ENCODE measurements at regions not wholly inside any gene's neighbourhood (a gene's known extent, or its start where the extent isn't known, plus 50 kb on each side); places are given as distances from the start of the nearest gene placed in this dataset.
"Not testable (repeated sequence)": the region's sequence is repeated elsewhere in the genome, so short reads cannot be mapped to it uniquely, and the experiment has no call there.

DNA sequence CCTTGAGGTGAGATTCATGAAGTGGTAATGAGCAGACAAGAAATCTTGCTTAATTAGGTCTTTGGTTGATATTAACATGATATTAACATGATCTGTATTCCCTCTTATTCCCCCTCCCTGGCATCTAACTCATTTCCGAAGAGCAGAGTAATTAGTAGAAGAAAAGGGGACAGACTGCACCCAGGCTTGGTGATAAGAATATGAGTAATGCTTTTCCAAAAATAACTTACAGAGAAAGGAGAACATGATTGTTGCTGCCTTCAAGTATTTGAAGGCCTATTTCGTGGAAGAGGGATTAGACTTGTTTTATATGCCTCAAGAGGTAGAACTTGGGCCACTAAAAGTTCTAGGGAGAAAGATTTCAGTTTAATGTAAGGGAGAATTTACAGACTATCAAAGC is 130.6 kb upstream of the ATP5MC3 start:
- no peak for DNase-seq

DNA sequence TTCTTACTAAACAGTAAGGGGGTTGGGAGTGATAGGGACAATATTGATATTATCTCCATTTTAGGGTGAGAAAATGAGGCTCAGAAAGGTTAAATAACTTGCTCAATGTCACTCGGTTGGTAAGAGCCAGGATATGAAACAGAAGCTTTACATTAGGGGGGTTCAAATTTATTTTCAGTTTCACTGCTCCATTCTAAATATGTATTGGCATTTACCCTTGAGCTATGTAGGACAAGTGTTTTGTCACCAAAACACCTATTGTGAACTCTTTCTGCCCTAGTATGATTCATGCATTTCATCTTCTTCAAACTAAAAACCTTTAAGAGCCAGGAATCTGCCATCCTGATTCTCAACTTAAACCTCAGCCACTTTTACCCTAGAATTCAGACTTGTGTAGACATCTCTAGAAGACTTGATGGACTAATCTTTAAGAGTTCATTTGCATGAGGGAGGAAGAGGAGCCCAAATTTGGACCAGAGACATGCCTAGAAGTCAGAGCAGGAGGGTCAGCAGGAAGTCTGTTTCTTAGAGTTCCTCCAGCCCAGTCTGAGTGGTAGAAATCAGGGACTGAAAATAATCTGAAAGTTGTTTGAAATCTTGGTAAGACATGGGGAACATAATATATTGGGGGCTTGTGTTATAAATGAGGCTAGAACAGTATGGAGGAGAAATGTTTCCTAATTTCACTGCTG is 129.4 kb upstream of the ATP5MC3 start:
- DNase-seq: no peak

DNA sequence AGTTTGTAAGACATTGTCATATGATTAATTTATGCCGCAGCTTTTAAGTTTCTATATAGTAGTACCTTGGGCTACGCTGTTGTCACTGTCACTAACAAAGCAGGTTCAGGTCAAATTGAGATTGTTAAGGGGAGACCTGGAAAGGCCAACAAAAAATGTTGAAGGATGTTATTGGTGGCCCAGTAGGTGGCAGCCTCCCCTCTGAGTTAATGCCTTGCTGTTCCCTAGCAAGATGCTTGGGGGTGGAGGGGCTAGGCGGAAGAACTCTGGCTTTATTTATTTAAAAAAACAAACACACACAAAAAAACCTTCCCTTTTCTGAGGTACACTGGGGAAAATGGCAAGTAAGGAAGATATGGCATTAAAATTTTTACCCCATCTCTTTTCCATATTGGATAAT is 128.3 kb upstream of the ATP5MC3 start:
- no peak for DNase-seq

DNA sequence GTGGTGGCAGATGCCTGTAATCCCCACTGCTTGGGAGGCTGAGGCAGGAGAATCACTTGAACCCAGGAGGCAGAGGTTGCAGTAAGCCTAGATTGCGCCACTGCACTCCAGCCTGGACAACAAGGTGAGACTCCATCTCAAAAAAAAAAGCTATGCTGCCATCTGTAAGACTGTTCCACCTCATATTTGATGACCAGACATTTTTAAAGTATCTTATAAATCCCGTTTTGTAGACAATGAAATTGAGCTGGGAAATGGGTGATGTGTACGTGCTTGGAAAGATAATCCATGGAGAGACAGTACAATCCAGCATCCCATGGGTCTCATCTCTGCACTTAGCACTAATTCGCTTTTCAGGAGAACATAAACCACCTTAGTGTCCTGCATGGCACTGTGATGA is 126.5 kb upstream of the ATP5MC3 start:
- no peak for DNase-seq

DNA sequence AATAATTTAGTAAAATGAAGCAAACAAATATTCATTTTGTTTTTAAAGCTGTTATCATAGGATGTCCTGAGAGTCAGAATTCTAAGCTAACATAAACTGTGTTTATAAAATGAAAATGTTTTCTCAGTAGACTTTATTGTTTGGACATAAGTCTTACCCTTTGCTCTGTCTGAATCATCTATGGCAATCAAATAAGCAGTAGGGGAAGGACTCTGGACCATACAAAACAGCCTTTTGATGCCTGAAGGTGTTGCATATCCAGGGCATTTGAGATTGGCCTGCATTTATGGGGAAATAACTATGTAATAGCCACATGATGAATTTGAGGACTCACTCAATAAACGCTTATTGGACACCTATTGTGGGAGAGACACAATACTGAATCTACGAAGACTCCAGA is 123.0 kb upstream of the ATP5MC3 start:
- DNase-seq: no peak

DNA sequence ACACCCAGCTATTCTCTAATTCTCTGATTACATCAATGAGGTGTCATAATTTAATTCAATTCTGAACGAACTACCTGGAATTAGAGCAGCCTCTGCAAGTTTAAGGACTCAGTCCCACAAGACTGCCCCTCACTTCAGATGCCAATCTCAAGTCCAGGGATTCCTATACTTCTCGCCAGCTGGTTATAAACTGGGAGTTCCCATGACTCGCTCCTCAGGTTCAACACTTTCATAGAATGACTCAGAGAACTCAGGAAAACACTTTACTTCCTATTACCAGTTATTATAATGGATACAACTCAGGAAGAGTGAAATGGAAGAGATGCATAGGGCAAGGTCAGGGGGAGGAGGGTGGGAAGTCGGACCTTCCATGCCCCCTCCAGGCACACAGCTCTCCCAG is 112.3 kb upstream of the ATP5MC3 start:
- no peak for DNase-seq

DNA sequence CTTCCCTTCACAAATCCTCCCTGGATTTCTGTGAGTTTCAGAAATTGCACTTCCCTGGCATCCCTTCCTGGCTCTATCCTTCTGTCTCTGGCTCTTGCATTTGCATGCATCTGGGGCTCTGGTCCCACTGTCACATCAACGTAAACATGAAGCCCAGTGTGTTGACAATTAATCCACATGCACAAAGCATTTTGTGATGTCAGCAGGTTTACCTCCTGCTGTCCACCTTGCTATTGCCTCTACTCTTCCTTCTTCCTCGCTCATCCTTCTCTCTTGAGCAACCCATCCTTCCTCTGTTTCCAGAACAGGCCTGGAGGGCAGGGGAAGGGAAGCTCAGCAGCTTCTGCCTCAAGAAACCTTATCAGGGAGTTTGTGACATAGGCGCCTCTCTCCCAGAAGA is 111.7 kb upstream of the ATP5MC3 start:
- DNase-seq: no peak

DNA sequence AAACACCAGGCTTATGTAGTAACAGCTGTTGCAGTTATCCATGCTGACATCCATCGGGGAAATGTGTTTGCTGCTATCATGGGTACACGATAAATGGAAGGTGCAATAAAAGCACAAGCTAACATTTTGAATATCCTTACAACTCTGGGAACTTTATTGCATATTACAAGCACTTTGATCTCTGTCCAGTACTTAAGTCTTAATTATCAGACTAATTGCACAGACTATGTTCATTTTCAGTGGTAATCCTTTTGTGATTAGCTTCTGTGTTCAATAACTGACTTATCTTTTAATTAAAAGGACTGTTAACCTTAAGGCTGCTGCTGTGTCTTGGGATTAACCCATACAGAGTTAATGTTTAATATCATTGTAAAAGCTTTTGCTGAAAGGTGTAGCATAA is 101.4 kb upstream of the ATP5MC3 start:
- no peak for DNase-seq

DNA sequence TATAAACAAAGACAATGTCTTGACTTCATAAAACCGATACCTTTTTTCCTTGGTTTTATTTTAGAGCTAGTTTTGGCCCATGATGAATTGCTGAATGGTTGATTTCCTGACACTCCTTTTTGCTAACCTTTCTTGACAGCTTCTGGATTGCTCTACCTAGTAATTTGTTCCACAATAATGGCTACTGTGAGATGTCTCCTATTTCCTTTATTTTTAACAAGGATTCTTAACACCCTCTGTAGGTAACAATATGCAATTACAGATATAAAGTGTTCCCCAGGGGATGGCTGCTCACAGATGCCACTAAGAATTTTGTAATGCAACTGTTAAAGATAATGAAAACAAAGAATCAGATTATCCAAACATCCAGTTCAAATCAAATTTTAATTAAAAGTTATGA is 100.8 kb upstream of the ATP5MC3 start:
- peak; percentile 24 for DNase-seq

DNA sequence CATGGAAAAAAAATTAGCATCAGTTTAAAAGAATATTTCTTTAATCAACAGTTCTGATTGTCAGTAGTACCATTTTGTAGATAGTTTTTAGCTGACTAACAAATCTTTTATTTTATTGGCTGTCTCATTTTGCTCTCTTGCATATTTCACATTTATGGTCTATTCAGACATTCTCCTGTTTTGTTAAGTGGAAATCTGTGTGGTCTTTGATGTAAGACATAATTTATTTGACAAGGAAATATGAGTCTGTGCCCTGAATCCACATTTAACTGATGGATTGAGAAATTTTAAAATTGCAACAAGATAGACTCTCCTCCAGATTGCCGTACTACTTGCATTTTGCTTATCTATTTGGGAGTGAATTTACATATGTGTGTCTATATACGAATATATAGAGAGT is 96.3 kb upstream of the ATP5MC3 start:
- DNase-seq: no peak

DNA sequence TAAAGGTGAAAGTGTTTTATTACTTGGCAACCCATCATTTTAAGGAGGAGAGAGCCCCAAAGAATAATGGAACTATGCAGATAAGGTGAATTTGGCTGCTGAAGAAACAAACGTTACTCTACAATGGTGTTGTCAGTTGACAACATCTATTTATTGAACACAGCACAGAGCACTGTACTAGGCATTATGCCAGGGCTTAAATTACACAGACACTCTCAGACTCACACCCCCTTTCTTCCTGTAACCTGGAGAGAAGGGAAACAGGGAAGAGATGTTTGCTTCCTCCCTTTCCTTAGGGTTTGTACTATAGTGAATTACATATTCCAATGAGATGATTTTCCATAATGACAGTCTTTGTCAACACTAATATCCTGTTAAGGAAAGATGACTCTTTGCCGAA is 94.0 kb upstream of the ATP5MC3 start:
- no peak for DNase-seq

DNA sequence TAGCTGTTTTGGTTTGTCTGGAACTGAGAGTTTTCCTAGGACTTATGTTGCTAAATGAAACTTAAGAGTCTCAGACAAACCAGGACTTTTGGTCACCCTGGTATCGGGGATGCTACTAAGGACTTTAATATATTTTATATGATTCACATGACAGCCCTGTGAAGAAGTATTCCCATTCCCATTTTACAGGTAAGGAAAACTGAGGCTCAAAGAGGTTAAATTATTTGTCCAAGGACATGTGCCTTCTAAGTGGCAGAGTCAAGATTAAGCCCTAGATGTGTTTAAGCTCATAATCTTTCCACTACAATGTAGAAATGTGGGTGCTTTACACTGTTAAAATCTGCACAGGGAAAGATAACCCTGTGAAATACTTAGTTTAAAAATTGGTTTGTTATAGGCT is 77.7 kb upstream of the ATP5MC3 start:
- DNase-seq: no peak

DNA sequence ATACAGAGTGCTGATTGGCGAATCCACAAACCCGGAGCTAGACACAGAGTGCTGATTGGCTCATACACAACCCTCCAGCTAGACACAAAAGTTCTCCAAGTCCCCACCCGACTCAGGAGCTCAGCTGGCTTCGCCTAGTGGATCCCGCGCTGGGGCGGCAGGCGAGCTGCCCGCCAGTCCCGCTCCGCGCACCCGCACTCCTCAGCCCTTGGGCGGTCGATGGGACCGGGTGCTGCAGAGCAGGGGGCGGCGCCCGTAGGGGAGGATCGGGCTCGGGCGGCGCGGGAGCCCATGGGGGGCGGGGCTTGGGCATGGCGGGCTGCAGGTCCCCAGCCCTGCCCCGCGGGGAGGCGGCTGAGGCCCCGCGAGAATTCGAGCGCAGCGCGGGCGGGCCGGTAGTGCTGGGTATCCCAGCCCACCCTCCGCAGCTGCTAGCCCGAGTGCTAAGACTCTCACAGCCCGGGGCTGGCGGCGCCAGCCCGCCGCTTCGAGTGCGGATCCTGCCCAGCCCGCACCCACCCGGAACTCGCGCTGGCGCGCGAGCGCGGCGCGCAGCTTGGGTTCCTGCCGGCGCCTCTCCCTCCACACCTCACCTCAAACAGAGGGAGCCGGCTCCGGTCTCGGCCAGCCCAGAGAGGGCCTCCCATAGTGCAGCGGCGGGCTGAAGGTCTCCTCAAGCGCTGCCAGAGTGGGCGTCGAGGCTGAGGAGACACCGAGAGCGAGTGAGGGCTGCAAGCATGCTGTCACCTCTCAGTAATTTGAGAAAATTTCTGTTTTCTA is 75.5 kb upstream of the ATP5MC3 start:
- no peak for DNase-seq

DNA sequence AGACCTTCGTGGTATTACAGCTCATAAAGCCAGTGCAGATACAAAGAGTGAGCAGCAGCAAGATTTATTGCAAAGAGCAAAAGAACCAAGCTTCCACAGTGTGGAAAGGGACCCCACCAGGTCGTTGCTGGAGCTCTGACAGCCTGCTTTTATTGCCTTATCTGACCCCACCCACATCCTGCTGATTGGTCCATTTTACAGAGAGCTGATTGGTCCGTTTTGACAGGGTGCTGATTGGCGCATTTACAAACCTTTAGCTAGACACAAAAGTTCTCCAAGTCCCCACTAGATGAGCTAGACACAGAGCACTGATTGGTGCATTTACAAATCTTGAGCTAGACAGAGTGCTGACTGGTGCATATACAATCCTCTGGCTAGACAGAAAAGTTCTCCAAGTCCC is 74.9 kb upstream of the ATP5MC3 start:
- not testable (repeated sequence) for DNase-seq

DNA sequence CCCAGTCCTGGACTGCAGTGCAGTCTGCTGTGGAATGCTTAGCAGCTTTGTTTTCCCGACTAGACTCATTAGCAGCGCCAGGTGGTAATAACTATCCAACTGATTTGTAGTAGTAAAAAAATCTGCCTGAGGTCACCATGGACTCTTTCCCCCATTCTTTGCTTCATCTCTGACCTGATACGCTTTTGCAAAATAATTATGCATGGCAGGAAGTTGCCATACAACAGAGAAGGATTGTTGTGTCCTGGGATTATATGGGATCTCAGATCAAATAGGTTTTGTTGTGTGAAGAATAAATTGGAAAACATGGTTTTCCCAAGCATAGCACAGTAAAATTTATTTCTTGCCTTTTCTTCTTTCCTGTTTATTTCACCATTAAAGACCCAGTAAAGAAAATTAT is 72.4 kb upstream of the ATP5MC3 start:
- no peak for DNase-seq

DNA sequence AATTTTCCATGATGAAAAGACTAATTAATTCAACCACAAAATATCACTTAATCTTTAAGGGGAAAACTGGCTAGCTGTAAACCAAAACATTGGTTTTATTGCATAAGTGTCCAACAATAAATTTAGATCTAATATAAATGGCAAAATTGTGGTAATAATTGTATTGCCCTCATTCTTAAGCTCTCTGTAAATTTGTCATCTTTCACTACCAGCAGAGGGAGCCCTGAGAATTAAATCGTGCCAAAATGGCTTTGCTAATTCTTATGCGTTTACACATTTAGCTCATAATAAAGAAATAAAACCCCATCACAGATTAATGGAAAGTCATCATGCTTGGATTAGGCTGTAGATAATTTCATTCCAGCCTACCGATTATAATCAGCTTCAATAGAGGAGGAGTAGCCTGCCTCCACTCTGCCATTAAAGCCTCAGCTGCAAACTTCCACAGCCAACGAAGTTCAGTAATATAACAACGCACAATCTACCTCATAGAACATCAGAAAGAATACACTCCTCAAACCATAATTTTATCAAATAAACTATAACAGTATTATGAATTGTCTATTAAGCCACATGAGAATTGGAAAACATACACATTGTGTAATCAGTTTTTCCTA is 70.0 kb upstream of the ATP5MC3 start:
- DNase-seq: no peak

DNA sequence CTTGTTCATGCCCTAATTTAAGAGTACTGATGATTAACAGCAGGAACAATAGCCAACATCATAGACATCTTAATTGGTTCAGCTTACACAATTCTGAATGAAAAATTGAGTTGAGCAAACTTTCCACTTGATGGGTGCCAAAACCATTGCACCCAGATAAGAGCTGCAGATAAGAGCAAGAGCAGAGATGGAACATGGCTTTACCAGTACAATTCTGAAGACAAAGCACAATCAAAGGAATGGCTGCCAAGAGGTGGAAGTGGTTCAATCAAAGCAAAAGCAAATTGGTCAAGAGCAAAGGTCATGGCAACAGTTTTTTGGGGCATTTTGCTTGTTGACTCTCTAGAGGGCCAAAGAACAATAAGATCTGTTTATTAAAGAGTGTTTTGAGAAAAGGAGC is 65.6 kb upstream of the ATP5MC3 start:
- DNase-seq: no peak

DNA sequence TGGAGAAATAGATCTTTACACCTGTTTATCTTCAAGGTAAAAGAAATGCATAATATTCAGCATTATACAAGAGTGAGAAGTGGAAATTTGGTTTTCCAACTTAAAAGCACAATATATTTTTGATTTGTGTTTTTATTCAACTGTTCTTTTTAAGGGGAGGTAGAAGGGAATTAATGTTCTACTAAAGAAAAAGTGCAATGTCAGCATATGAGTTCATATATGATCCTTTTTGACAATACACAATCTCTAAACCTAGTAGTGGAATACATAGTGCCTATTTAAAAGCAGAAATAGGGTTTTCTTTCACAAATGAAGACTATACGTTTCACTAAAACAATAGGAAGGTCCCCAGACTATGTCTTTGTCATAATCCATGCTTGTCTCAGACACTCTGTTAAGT is 63.2 kb upstream of the ATP5MC3 start:
- DNase-seq: no peak

DNA sequence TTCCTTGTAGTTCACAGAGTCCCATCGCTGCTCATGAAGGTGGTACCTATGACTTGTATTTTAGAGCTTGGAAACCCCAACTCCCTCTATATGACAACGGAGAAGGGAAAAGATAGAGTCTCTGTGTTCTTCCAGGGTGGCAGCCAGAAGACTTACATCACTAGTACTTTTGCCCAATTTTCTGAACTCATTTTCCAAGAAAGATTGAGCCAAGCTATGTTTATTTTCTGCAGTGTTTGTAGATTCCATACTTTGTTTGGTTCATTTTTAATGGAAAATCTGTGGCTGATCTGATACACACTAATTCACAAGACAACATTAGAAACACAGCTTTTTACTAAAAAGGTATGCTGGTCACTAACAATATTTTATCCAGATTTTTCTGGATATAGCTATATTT is 60.2 kb upstream of the ATP5MC3 start:
- DNase-seq: no peak

DNA sequence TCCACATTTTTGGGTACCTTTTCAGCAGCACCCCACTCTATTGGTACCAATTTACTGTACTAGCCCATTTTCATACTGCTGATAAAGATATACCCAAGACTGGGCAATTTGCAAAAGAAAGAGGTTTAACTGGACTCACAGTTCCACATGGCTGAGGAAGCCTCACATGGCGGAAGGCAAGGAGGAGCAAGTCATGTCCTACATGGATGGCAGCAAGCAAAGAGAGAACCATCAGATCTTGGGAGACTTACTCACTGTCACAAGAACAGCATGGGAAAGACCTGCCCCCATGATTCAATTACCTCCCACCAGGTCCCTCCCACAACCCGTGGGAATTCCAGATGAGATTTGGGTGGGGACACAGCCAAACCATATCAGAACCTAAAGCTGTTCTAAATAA is 58.5 kb upstream of the ATP5MC3 start:
- not testable (repeated sequence) for DNase-seq

DNA sequence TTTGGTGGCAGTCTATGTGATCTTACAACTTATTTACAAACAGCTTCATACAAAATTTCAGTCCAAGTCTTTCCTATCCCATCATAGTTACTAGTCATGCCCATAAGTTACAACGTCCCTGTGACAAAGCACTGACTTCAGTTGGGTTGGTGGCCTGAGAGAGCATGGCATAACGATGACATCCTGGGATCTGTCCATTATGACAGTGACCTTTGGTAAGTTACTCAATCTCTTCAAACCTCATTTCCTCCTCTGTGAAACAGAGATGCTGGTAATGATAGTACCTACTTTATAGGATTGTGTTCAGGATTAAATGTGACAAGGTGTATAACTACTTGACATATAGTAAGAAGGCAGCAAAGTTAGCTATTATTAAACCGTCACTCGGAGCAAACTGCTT is 55.4 kb upstream of the ATP5MC3 start:
- DNase-seq: no peak

DNA sequence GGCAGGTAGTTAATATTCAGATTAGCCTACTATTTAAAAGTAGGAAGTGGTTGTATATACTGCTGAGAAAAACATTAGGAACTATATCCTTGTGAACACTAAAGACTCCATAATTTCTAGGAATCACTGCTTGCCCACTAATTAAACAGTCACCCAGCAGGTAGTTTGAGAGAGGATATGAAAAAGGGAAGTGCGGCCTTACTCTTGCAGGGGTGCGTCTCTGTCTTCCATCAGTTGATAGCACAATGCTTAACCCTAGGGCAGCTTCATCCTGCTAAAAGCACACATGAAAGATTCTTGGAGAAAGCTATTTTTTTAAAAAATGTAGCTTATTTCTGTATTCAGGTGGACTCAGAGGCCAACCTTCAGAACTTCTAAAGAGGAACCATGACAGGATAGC is 53.1 kb upstream of the ATP5MC3 start:
- DNase-seq: no peak

DNA sequence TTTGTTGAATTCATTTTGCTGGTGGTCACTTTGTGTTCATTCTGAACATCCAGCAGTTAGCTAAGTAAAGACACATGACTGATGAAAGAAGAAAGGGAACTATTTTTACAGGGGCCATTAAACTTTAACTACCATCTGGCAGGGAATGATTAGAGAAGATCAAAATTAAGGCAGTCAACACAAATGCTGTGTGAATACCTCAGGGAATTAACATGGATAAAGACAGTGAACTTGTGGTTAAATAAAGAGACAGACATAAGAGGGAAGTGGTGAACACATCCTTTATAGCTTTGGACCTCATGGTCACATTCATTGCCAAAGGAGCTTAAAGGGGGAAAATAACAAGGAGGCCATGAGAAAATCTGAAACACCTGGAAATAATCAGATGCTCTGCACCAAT is 52.6 kb upstream of the ATP5MC3 start:
- DNase-seq: peak; percentile 5

DNA sequence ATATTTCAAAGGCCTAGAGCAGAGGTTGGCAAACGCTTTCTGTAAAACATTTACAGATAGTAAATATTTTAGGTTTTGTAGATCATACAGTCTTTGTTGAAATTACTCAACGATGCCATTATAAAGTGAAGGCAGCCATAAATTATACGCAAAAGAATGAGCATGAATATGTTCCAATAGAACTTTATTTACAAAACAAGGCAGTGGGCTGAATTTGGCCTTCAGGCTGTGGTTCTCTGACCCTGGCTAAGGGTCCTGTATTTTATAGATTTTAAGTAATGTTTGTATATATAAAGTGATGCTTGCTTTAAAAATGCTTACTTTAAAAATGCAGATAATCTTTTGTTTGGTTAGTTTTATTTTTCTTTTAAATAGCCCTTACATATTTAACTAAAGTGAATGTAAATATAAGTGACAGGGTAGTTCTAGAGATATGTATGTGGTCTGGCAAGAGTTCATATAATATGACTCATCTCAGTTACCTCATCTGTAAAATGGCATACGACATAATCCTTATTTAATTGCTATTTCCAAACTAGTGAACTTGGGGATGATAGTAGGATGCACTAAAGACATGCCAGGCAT is 51.7 kb upstream of the ATP5MC3 start:
- DNase-seq: no peak
